Endothelial cell of hepatic sinusoid (primary cell): ENCODE measurements at regions not wholly inside any gene's neighbourhood (a gene's known extent, or its start where the extent isn't known, plus 50 kb on each side); places are given as distances from the start of the nearest gene placed in this dataset.

Experiments
- in situ Hi-C: cut with HindIII; loops from 2 replicates; pipeline ENCODE4 v1.10.0; 2017; ENCODE audit warnings: low sequenced_read_pairs

DNA sequence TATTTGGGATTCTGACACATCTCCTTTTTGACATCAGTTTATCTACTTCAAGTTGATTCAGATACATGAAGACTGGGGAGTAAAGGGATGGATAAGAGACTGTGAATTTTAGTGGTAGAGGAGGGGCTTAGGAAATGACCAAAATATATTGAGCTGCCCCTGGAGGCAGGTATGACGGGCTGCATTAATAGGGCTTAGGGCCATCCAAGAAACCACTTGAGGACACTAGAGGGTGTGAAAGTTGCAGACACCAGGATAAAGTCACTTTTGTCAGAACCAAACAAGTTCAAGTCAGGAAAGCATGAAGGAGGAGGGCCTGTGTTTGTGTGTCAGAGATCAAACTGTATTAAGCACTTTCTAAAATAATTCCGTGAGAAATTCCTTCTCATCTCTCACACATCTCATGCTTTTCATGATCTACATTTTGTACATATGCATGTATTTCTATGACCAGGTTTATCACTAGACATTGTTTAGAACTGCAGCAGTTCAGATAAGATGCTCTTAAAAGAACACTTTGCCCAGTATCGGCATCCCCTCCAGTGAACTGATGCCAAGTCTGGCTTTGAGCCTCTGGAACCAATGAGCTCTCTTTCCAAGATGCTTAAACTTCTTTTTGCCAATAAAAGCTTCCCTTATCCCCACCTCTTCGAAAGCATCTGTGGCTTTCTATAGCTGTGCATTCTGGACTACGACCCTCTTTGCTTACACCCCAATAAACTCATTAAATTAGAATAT is 136.9 kb downstream of the SLC38A1 start:
- in situ Hi-C loops: loop anchor here (5.0 kb wide), 1 partner anchor 45 kb away; no protein-coding TSS in a partner anchor

GRCh38 chr12:46127656-46128055 is 137.3 kb upstream of the SCAF11 start:
- in situ Hi-C loops: no loop called here

GRCh38 chr12:46126050-46126727 is 135.8 kb upstream of the SCAF11 start:
- in situ Hi-C loops: no loop called here

DNA sequence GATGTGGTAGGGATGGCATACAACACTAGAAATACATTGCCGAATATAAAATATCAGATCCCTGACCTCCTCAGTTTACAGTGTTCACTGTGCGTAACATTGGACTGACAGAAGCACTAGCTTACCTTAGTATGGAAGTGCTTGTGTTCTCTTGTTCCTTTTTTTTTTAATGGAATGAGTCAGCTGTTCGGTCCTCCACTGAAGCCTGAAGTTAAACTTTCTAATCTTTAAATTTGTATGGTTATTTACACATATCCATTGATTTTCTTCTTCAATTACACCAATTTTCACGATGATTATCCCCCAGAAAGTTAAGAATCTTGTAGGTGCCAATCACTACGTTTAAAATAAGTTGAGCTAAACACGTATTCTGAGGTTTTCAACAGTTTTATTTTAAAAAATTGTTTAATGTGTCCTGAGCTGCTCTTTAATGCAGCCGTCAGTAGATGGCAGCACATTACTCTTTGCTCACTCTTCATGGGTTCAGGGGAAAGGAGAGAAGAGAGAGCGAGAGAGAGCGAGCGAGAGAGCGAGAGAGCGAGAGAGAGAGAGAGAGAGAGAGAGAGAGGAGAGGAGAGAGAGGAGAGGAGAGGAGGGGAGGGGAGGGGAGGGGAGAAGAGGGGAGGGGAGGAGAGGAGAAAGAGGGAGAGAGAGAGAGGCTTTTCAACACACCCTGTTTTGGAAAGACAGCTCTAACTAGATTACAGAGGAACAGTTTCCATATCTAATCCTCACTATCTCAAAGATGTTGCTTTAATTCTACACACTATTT is 134.7 kb upstream of the SCAF11 start:
- in situ Hi-C loops: no loop called here

DNA sequence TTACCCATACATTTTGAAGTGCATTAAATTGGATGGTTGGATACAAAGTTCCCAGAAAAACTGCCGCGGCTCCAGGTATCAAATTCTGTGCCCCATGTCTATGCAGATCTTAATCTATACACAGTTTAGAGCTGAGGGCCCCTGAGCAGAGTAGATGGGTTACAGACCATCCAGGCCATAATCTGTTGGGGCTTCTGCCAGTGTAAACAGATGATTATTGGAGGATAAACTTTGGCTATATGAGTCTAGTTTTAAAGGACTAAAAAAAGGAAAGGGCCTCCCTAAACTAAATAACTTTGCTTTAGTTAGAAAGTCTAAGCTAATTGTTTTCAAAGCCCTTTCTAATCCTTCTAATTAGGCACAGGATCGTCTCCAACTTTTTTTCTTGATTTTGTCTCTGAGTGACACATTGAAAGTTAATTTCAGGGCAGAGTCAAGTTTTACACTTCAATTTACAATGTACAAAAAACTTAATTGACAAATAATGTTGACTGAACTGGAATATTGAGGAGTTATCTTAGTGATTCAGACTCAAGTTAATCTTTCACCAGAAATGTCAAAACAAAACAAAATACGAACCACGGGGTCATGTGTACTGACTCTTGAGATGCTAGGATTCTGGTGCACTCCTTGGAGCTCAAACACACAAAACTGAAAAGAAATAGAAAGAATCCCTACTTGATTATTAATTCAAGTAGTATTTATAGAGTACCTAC is 133.9 kb upstream of the SCAF11 start:
- in situ Hi-C loops: no loop called here

DNA sequence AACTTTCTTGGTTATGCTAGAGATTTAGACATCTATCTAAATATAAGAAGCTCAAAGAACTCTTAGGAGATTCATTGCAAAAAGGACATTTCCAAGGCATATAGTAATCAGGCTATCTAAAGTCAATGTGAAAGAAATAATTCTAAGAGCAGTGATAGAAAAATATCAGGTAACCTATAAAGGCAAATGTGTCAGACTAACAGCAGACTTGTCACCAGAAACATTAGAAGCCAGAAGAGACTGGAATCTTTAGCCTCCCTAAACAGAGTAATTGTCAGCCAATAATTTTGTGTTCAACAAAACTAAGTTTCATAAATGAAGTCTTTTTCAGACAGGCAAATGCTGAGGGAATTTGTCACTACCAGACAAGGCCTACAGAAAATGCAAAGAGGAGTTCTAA is 122.0 kb upstream of the SCAF11 start:
- in situ Hi-C loops: no loop called here

DNA sequence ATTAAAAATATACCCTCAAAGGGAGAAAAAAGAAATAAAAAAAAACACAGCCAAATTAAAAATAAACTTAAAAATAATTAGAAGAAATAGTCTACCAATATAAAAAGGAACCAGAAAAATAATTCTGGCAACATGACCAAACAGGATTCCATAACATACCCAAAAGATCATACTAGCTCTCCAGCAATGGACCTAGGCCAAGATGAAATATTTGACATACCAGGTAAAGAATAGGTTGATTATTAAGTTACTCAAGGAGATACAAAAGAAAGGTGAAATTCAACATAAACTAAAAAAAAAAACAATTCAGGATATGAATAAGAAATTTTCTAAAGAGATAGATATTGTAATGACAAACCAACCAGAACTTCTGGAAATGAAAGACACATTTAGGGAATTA is 121.3 kb upstream of the SCAF11 start:
- in situ Hi-C loops: no loop called here

DNA sequence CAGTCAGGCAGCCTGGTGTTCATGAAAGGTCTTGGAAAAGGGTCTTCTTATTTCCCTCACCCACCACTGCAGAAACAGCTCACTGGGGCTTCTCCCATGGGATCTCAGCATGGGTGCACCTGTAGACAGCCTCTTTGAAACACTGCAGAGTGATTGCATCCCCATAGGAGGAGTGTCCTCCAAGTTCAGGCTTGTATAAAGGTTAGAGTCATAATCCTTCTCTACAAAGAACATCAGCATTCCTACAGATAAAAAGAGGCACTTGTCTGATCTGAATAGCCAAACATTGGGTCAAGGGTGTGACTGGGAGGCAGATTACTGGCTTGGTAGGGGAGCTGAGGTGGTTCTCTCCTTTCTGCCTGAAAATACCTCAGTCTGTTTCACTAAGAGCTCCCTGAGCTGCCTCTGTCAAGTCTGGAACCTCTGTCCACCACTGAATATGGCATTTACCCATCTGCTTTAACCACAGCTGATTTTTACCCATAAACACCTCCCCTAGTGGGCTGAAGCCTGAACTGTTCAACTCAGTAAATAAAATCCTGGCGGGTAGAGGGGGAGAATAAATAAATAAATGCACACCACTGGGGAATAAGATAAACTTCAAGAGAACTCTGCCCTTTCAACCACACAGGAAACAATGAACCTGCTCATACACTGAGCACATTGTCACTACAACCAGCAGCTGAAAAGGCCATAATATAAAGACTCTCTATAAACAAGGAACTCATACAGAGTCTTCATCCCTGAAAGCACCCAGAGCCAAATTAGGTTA is 120.7 kb upstream of the SCAF11 start:
- in situ Hi-C loops: no loop called here

DNA sequence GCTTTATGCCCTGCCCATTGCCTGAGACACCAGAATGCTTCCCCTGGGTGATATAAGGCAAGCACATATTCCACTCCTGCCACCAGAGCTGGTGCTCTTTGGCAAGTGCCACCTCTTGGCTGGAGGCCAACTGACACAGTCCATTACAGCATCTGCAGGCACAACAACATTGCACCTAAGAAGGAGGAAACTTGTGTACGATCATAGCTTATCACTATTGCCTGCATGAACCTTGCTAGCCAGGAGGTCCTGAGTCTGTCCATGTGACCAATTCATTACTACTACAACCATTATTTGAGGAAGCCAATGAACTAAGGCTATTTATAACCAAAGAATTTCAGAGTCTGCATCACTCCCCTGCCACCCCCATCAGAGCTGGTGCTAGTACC is 119.8 kb upstream of the SCAF11 start:
- in situ Hi-C loops: no loop called here

- in situ Hi-C loops: no loop called here
These were observed 119.2 kb upstream of the SCAF11 start for GRCh38 chr12:46109343-46110222.

- in situ Hi-C loops: no loop called here
These were observed 118.3 kb upstream of the SCAF11 start for GRCh38 chr12:46108721-46109120.

DNA sequence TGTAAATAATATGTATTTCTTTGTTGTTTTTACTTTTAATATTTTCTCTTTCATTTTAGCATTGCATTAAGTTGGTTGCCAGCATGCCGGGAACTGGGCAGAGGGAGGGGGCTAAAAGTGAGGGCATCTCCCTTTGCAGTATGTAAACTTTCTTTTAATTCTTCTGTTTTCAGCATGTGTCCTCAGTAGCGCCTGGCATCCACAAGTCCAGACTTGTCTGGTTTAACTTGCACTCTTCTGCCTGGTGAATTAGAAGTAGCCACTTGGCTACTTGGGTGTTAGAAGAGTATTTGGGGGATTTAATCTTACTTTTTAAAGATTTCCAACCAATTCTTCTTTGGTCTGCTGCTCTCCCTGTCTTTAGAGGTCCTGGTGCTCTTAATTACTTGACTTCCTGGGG is 117.2 kb upstream of the SCAF11 start:
- in situ Hi-C loops: no loop called here

DNA sequence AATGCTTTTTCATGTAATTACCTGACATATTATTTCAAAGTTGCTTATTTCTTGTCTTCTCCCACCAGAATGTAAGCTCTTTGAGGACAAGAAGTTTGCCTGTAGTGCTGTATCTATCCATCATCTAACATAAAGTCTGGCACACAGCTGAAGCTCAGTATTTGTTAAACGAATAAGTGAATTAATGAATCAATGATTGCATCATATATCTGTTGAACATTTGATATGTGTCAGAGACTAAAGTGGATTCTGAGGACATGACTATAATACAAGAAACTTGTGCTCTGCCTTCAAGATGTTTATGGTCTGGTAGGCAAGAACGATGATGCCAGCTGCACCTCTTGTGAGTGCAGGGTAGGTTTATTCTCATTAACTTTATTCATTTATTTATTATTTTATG is 115.4 kb upstream of the SCAF11 start:
- in situ Hi-C loops: no loop called here

- in situ Hi-C loops: no loop called here
These were observed 113.4 kb upstream of the SCAF11 start for GRCh38 chr12:46103559-46104383.

DNA sequence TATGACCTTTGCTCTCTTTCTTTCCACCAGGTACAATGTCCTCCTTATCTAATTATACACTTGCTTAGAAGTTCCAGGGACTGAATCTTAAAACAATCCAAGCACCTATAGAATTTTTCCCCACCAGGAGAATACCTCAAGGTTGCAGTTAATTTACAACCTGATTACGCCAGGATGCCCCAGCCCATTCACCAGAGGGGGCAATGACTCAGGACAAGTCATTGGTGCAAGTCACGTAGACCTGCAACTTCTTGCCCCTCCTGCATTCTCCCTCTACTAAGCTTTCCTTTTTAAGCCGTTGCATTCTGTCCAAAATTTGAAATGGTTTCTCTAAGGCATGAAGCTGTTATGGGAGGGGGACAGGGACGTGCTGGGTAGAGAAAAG is 111.1 kb upstream of the SCAF11 start:
- in situ Hi-C loops: no loop called here

DNA sequence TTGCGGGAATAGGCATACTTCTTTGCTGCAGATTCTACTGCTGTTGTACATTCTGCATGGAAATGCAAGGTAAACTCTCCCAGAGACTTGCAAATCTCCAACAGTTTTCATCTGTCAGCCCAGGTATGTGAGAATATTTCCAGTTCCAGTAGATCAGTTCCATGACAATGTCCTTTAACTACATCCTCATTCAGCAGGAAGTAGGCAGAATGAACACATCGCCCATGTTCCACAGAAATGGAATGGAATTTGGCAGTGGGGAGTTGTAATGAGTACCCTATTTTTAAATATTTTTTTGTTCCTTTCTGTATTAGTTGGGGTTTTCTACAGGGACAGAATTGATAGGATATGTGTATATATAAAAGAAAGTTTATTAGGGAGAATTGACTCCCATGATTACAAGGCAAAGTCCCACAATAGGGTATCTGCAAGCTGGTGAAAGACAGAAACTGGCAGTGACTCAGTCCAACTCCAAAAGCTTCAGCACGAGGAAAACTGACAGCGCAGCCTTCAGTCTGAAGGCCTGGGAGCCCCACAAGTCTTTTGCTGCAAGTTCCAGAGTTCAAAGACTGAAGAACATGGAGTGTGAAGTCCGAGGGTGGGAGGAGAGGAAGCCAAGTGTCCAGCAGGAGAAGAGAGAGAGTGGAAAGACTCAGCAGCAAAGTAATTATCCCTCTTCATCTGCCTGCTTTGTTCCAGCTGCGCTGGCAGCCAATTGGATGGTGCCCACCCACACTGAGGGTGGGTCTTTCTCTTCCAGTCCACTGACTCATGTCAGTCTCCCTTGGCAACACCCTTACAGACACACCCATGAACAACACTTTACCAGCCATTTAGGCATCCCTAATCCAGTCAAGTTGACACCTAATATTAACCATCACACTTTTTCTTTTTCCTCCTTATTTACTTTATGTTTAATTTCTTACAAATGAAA is 110.4 kb upstream of the SCAF11 start:
- in situ Hi-C loops: no loop called here

GRCh38 chr12:46089414-46090162 is 99.2 kb upstream of the SCAF11 start:
- in situ Hi-C loops: loop anchor here (5.0 kb wide), 1 partner anchor 43 kb away; no protein-coding TSS in a partner anchor
